ELR (cell line): ENCODE measurements at regions not wholly inside any gene's neighbourhood (a gene's known extent, or its start where the extent isn't known, plus 50 kb on each side); places are given as distances from the start of the nearest gene placed in this dataset.
A peak's percentile ranks its signal among the peaks of the same experiment; 100 is the strongest.

Source experiments
- DNase-seq: peaks from one replicate; pipeline ENCODE4 v3.0.0-alpha.2; 2015; ENCODE audit warnings: low read depth

DNA sequence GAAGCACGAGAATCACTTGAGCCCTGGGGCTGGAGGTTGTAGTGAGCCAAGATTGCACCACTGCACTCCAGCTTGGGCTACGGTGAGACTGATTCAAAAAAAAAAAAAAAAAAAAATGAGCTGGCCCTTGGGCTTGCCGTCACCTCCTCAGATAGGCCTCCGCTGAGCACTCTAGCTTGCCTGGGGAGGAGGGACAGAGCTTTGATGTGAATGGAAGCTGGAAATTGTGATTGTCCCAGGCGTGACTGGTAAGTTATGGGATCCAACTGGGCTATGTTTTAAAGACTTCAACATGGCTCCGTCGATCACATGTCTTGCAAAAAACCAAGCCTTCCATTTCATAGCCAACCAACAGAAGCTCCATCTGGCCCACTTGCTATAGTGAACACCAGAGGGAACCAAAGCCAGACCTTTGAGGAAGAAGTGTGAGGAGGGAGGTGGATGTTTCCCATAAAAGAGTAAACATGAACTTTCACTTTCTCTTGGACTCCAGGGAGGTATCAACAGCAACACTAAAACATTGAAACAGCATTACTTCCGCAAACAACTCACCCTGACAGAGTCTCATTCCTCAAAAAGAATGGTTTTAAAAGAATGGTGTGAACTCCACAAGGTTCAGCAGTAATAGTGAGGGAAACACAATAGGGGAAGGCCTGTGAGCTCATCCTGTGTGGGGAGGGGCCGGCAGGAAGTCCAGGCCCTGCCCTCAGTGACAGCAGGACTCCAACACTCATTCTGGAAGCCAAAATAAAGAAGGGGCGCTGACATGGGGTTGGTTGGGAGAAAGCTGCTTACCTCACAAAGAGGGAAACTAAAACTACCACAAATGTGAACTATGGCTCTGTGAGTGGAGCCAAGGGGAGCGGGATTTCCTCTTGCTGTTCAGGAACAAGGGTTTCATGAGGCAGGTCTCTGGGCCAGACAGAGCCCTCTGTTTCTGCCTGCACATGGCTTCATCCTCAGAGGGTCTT is 59.2 kb upstream of the IL12A start:
- peak; percentile 89 for DNase-seq

DNA sequence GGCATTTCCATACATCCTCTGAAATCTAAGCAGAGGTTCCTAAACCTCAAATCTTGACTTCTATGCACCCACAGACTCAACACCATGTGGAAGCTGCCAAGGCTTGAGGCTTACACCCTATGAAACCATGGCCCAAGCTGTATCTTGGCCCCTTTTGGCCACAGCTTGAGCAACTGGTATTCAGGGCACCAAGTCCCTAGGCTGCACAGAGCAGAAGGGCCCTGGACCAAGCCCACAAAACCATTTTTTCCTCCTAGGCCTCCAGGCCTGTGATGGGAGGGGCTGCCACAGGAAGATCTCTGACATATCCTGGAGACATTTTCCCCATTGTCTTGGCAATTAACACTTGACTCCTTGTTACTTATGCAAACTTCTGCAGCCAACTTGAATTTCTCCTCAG is 54.4 kb upstream of the IL12A start:
- no peak for DNase-seq

DNA sequence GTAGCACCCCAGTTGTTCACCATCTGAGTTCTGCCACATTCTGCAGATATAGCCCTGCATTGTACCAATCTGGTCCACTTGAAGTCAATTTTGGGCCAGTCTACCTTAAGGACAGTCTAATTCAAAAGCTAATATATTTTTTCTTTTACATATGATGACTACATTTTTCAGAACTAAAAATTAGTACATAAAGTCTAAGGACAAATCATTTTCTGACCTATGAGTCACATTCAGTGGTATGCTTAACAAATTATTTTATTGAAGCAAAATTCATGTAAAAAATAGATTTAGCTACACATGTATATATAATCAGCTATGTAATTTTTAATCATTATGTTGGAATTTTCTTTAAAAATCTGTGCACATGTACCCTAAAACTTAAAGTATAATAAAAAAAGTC is 52.1 kb upstream of the IL12A start:
- DNase-seq: peak; percentile 46

DNA sequence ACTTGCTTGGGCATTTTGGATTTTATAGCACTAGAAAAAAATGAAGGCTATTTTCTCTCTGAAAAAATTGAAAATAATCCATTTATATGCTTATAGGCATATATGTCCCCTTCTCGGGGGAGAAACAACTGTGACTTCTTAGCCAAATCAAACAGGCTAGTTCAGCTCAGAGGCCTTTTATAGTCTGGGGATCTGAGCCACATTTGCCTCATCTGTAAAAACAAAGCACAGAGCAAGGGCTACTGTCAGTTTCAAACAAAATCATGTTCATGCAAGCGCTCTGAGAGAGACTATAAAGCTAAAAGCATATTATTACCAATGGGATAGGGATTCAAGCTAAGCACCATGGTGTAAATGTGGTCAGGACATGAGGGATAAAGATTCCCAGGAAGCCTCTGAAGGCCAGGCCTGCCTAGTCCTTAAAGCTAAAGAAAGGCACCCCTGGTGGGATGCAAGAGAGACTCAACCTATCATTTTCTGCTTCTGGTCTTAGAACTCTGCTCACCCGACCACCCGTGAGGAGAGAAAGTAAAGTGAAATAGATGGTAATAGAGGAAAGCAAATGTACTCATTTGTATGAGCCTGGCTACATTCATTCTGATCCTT is 51.0 kb upstream of the IL12A start:
- DNase-seq: no peak

DNA sequence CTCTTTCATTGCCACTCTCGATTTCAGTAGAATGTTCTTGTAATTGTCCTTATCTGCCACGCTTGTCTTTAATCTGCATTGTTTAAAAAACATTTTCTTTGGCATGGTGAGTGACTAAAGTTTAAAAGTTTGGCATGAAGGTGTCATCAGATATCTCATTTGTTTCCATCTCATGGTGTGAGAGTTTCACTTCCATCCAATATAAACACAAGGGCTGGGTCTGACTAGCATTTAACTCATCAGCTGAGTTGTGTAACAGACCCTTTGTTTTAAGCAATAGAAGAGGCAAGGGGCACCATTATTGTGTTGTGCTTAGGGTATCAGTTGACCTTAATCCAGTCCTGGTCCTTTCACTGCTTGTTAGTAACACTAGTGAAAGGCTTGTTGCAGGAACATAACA is 49.9 kb upstream of the IL12A start:
- DNase-seq: peak; percentile 38
